ENCODE measurements at regions not wholly inside any gene's neighbourhood (a gene's known extent, or its start where the extent isn't known, plus 50 kb on each side); places are given as distances from the start of the nearest gene placed in this dataset.

DNA sequence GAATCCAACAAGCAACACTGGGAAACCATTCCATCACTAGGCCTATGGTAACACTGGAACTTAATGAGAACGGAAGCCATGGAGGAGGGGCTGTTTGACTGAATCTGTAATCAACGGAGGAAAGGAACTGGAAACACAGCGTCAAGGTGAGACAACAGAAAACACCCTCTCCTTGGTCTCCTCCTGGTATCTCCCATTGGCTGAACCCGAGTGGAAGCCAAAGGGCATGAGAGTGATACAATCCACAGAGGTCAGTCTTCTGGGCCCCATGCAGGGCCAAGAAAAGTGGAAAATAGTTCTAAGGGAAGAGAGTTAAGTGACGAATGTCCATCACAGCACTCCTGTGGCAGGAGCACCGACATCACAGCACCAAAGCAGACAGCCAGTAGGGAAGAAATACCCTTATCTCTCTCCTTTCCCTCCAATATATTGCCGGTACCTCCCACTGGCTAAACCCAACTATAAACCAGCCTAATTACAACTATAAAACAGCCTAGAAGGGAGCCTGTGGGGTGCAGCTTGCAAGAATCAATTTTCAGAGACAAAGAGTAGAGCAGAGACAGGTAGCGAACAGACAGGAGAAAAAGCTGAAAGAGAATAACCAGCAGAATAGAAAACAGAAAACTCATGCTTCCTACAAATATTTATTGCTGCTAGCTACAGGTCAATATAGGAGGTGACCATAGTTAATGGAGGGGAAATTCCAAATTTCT is 107.4 kb upstream of the IFNE start:
- TF ChIP-seq, protein P1, sequence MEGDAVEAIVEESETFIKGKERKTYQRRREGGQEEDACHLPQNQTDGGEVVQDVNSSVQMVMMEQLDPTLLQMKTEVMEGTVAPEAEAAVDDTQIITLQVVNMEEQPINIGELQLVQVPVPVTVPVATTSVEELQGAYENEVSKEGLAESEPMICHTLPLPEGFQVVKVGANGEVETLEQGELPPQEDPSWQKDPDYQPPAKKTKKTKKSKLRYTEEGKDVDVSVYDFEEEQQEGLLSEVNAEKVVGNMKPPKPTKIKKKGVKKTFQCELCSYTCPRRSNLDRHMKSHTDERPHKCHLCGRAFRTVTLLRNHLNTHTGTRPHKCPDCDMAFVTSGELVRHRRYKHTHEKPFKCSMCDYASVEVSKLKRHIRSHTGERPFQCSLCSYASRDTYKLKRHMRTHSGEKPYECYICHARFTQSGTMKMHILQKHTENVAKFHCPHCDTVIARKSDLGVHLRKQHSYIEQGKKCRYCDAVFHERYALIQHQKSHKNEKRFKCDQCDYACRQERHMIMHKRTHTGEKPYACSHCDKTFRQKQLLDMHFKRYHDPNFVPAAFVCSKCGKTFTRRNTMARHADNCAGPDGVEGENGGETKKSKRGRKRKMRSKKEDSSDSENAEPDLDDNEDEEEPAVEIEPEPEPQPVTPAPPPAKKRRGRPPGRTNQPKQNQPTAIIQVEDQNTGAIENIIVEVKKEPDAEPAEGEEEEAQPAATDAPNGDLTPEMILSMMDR (IDR thresholded peaks at IDR 0.05), result no peak
- no peak for TF ChIP-seq POLR2A (IDR thresholded peaks at IDR 0.05)
